CD4-positive, alpha-beta T cell treated with Interleukin-10 for 1 hour (primary cell): ENCODE measurements at regions not wholly inside any gene's neighbourhood (a gene's known extent, or its start where the extent isn't known, plus 50 kb on each side); places are given as distances from the start of the nearest gene placed in this dataset.
"Not testable (repeated sequence)": the region's sequence is repeated elsewhere in the genome, so short reads cannot be mapped to it uniquely, and the experiment has no call there.

ENCODE experiments used
- DNase-seq: peaks from one replicate; pipeline ENCODE4 v3.0.0-alpha.2; 2020

DNA sequence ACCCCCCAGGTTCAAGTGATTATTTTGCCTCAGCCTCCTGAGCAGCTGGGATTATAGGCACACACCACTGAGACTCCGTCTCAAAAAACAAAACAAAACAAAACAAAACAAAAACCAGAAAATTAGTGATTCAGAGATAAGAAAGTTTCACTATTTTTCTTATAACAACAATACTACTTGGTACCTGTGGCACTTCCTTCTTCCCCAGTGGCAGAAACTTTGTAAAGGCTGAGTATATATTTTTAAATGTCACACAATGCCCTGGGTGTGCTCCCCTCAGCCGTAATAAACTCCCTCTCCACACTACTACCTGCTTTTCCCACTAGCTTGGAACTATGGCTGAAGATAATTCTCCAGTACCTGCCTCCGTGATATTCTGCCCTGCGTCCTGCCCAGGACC, 177.7 kb upstream of the TTC14 start:
- DNase-seq, result not testable (repeated sequence)

DNA sequence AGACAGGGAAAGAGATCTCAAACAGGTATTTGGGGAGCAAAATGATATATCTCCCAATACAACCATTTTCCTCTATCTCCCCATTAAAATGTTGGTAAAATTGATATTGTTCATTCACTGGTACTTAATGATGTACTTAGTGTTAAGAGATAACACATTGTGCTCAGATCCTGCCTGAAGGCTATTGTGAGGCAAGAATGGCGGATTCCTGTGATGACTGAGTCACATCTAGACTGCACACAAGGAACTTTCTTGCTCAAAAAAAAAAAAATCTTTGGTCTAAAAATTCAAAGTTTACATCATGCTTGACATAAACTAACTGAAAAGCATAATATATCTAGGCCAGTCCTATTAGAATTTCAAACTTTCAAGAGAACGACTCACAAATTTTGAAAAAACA, 171.1 kb upstream of the TTC14 start:
- no peak for DNase-seq

- DNase-seq, result no peak
Observed at GRCh38 chr3:180433152-180433551, 168.8 kb upstream of the TTC14 start.

DNA sequence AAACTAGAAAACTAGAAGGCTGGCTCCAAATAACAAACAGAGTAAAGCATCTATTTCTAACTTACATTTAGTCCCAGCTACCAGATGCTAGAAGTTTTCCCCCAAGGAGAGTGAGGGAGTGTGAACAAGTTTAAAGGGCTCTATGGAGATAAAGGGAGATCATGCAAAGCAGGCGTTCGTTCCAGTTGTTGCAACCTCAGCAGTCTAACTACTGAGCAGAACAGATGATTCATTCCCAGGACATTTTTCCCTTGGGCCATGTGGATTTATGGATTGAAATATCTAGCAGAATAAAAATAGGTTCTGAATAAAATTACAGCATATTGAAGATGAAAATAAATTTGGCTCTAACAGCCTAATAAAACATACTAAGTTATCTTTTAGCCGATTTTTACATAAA, 154.8 kb upstream of the TTC14 start:
- DNase-seq, result no peak

- not testable (repeated sequence) for DNase-seq
Observed at GRCh38 chr3:180448407-180448806, 153.6 kb upstream of the TTC14 start.

DNA sequence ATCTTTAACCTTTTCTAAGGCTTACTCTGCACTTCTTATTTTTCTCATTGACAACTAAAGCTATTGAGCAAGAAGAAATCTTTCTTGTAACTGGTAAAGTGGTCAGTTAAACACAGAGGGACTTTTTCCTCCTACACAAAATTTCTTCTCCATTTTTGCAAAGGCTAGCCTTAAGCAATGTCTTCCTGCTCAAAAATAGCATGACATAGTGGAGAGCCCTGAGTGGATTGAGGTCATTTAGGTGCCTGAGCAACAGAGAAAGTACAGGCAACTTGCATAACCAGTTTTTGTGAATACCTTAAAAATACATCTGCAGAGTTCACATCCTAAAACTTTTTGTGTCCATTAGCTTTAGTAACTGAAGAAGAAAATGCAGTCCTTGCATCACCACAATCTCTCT, 144.7 kb upstream of the TTC14 start:
- no peak for DNase-seq

GRCh38 chr3:180466401-180467011, 135.5 kb upstream of the TTC14 start:
- no peak for DNase-seq

- no peak for DNase-seq
Observed at GRCh38 chr3:180467177-180467576, 134.8 kb upstream of the TTC14 start.

GRCh38 chr3:180469149-180469548, 132.8 kb upstream of the TTC14 start:
- DNase-seq, result no peak

DNA sequence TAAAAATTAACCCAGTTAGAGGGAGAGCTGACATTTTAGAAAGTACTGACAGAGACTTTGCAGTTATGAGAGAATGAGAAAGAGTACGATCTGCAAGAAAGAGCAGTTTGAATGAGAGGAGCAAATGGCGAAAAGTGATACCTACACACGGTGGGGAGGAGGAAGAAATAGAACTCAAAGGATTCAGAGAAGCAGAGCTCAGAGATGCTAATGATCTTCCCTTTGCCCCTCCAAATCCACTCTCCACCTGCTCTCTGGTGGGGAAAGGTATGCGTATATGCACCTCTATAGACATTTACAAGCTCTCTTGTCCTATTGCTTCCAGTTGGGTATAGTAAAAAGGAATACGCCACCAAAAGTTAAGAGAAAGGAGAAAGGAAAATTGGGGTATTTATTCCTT, 123.3 kb upstream of the TTC14 start:
- no peak for DNase-seq

- DNase-seq, result no peak
Observed at GRCh38 chr3:180492047-180492446, 109.9 kb upstream of the TTC14 start.

DNA sequence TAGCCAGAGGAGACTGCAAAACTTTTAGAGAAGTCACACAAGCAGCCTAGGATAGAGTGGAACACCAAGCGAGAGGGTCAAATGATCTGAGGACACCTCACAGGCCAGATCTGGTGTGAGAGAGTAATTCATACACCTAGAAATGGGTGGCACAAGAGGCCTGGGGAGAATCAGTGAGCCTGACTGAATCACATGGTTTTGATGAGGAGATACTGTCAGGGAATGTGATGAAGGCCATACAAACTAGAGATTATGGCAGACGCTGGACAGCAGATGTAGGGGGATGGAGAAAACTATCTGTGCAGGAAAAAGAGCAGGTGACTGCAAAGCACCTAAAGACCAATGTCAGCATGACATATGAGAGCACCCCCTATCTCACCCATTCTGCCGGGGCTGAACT, 105.0 kb upstream of the TTC14 start:
- DNase-seq, result no peak

- DNase-seq, result no peak
Observed at GRCh38 chr3:180516368-180516767, 85.6 kb upstream of the TTC14 start.

DNA sequence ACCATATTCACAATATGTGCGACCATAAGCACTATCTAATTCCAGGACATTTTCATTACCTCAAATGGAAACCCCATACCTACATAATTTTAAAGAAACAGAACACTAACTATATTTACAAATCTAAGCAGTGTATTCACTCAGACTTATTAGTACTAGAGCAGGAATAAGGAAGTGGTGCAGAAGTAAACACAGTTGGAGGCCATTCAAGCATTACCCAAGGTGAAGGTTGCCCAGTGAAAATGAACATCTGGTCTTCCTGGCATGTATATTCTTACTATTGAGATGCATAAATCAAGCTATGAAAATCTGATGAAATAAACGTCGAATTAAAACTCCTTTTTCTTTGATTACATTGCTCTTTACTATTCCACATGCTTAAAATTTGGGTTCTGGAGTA, 78.9 kb upstream of the TTC14 start:
- no peak for DNase-seq

- DNase-seq, result no peak
Observed at GRCh38 chr3:180528843-180529242, 73.1 kb upstream of the TTC14 start.

DNA sequence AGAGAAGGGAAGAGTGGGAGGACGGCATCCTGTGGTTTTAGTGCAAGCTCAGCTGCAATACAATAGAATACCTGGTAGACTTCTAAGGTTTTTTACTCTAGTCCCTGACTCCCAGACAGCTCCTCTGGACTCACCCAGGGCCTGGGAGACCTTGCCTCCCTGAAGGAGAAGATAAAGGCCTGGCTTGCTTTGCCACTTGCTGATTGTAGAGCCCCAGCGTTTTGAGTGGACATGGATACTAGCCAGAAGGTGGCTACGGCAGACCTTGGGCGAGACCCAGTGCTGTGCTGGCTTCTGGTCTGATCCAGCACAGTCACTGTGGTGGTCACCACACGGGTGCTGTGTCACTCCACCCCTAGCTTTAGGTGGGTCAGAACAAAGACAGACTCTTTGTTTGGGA, 72.2 kb upstream of the TTC14 start:
- no peak for DNase-seq

GRCh38 chr3:180530276-180530675, 71.7 kb upstream of the TTC14 start:
- DNase-seq, result no peak

- no peak for DNase-seq
Observed at GRCh38 chr3:180531303-180532278, 70.4 kb upstream of the TTC14 start.

DNA sequence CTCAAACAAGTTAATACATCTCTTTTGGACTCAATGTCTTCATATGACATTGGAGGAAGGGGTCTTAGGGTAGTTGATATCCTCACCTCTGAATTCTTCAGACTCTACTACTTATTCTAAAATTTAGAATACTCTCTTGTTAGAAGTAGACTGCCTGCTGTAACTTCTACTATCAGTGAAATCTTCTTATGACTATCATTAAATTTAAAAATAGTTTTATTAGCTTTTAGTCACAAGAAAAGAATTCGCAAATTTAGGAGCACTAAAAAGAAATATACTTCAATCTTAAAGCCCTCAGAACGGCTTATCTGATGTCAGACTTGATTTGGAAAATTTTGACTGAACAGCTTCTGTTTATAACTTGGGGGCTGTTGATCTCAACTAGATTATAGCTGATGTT, 67.1 kb upstream of the TTC14 start:
- DNase-seq, result no peak

DNA sequence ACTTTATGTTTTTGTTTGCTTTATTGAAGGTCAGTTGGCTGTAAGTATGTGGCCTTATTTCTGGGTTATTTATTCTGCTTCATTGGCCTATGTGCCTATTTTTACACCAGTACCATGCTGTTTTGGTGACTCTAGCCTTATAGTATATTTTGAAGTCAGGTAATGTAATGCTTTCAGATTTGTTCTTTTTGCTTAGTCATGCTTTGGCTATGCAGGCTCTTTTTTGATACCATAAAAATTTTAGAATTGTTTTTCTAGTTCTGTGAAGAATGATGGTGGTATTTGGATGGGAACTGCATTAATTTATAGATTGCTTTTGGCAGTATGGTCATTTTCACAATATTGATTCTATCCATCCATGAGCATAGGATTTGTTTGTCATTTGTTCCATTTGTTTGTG, 63.5 kb upstream of the TTC14 start:
- no peak for DNase-seq

- DNase-seq, result no peak
Observed at GRCh38 chr3:180543877-180544276, 58.1 kb upstream of the TTC14 start.

GRCh38 chr3:180546863-180547262, 55.1 kb upstream of the TTC14 start:
- DNase-seq, result no peak

GRCh38 chr3:180548050-180548449, 53.9 kb upstream of the TTC14 start:
- DNase-seq, result no peak
